GM06990 (cell line): ENCODE measurements at regions not wholly inside any gene's neighbourhood (a gene's known extent, or its start where the extent isn't known, plus 50 kb on each side); places are given as distances from the start of the nearest gene placed in this dataset.

ENCODE experiments used
- DNase-seq: peaks from one replicate; pipeline ENCODE4 v3.0.0-alpha.2; 2011; ENCODE audit not compliant: insufficient read length; ENCODE audit errors: extremely low read depth
- H3K27me3 ChIP-seq: replicated peaks from 2 replicates; pipeline ENCODE4 v1.6.0; 2011; ENCODE audit warnings: low read length; ENCODE audit not compliant: control insufficient read depth, insufficient read depth
- H3K36me3 ChIP-seq: 2 replicates; pipeline ENCODE4 v1.5.1; 2011; ENCODE audit warnings: low read length; ENCODE audit not compliant: control insufficient read depth, insufficient read depth
- H3K4me3 ChIP-seq: replicated peaks from 2 replicates; pipeline ENCODE4 v1.5.1; 2011; ENCODE audit warnings: low read depth, mild to moderate bottlenecking, control low read depth, low read length
- TF ChIP-seq, protein P1 (sequence below): IDR thresholded peaks from 2 replicates; pipeline ENCODE4 v1.5.1; 2011; ENCODE audit warnings: low read length, control low read depth, mild to moderate bottlenecking, inconsistent platforms; ENCODE audit not compliant: insufficient read depth, poor library complexity, severe bottlenecking

DNA sequence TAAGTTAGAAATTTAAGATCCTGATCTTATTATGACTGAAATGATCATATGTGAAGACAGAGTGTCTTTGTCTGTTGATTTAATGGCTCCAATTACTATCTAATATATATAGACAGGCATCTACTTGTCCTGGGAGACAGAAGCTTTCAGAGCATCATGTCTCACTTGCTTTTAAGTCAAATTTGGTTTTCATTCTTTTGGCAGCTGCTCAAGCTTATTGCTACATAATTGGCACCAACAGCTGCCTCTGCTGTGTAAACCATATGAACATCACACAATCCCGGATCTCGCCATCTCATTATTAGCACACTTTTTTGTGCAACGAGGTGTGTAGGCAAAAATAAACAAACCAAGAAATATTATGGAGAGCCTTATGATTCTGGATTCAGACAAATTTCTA lies 1717.9 kb downstream of the EFNA5 start:
- H3K4me3 ChIP-seq: no peak overlapping the region
- no peaks in the 10 kb centered on the region for H3K27me3 ChIP-seq
- TF ChIP-seq, protein P1, sequence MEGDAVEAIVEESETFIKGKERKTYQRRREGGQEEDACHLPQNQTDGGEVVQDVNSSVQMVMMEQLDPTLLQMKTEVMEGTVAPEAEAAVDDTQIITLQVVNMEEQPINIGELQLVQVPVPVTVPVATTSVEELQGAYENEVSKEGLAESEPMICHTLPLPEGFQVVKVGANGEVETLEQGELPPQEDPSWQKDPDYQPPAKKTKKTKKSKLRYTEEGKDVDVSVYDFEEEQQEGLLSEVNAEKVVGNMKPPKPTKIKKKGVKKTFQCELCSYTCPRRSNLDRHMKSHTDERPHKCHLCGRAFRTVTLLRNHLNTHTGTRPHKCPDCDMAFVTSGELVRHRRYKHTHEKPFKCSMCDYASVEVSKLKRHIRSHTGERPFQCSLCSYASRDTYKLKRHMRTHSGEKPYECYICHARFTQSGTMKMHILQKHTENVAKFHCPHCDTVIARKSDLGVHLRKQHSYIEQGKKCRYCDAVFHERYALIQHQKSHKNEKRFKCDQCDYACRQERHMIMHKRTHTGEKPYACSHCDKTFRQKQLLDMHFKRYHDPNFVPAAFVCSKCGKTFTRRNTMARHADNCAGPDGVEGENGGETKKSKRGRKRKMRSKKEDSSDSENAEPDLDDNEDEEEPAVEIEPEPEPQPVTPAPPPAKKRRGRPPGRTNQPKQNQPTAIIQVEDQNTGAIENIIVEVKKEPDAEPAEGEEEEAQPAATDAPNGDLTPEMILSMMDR: no peak
- H3K36me3 ChIP-seq: no peaks in the 10 kb centered on the region
- DNase-seq: no peak

DNA sequence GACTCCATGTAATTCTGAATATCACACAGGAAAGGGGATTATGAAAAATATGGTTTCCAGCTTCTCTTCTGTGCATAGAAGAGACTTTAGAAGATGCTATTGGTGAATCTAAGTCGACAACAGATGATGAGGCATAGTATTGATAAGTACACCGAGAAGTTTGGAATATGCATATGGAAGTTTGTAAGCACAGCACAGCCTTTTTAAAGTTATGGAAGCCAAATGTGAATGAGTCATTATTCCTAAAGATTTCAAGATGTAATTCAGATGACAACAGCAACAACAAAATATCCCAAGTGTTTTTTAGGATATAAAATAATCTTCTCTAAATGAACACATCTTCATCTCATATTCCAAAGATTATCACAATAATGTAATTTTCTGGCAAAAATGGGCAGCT lies 1723.3 kb downstream of the EFNA5 start:
- no peak for DNase-seq
- H3K27me3 ChIP-seq: no peaks in the 10 kb centered on the region
- TF ChIP-seq, protein P1: no peak
- H3K36me3 ChIP-seq: no peaks in the 10 kb centered on the region
- no peak overlapping the region for H3K4me3 ChIP-seq

DNA sequence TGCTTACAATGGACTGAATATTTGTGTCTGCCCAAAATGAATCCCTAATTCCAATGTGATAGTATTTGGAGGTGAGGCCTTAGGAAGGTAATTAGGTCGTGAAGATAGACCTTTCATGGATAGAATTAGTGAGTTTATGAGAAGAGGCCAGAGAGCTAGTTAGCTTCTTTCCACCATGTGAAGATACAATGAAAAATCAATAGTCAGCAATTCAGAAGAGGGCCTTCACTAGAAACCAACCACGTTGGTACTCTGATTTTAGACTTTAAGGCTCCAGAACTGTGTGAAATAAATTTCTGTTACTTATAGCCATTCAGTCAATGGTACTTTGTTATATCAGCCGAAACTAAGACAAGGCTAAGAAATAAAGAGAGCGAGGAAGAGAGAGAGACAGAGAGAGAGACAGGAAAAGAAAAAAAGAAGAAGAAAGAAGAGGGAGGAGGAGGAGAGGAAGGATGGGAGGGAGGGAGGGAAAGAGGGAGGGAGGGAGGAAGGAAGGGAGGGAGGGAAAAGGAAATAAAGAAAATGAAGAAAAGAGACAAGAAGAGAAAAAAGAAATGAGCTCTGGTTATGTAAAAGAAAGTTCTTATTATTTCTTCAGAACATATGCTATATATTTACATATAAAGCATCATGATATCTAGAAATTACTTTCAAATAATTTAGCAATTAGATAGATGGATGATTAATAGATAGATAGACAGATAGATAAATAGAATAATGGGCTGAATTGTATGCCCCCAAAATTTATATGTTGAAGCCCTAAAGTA lies 1725.3 kb downstream of the EFNA5 start:
- no peaks in the 10 kb centered on the region for H3K27me3 ChIP-seq
- no peaks in the 10 kb centered on the region for H3K36me3 ChIP-seq
- no peak for DNase-seq
- TF ChIP-seq, protein P1: no peak
- H3K4me3 ChIP-seq: no peak overlapping the region

DNA sequence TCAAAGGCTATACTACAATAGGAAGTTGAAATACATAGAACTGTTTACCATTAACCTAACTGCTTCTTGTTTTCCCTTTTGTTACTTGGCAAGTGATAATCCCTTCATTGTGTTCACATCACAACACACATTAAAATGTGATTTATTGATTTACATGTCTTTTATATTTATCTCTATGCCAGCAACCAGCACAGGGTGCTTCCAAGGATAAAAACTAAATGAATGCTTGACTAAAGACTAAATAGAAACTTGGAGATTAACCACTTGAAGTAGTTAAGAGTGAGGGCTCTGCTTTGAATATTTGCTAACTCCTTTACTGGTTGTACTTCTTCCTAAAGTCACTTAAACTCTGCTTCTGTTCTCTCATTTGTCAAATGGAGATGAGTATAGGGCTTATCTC lies 1730.6 kb downstream of the EFNA5 start:
- no peak overlapping the region for H3K4me3 ChIP-seq
- no peaks in the 10 kb centered on the region for H3K36me3 ChIP-seq
- TF ChIP-seq, protein P1: no peak
- no peaks in the 10 kb centered on the region for H3K27me3 ChIP-seq
- DNase-seq: no peak

DNA sequence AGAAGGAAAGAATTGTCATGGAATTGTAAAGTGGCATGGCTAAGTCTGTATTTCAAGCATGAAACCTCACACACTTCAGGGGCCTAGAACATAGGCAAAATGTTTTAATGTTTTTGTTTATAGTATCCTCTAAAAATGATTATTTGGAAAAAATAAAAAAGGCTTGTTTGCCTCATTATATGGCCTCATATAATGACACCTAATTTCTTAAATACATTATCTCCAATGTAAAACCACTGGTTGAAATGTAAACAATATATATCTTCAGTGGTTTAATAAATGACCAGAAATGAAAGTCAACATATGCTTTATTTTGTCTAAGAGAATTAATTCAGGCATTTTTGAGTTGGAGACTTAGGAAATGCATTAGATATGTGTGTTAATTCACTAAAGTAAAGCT lies 1736.6 kb downstream of the EFNA5 start:
- TF ChIP-seq, protein P1: no peak
- Histone ChIP-seq H3K4me3 (no peak overlapping the region), H3K27me3 (no peaks in the 10 kb centered on the region), H3K36me3 (no peaks in the 10 kb centered on the region)
- DNase-seq: no peak
